ENCODE measurements at regions not wholly inside any gene's neighbourhood (a gene's known extent, or its start where the extent isn't known, plus 50 kb on each side); places are given as distances from the start of the nearest gene placed in this dataset.

DNA sequence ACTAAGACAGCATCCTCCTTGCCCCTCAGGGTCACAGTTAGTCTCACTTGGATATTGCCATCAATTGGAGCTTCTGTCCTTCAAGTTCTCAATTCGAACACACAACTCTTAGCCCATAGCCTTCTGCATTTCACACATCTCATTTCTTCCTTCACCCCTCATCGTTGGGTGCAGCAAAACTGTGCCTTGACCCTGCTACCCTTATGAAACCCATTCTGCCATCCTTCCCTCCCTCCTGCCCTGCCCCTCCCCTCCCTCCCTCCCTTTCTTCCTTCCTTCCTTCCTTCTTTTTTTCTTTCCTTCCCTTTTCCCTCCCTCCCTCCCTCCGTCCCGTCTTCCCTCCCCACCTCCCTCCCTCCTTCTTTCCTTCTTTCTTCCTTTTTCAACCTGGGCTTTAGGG, 80.7 kb upstream of the CYRIA start:
- intact Hi-C loops (cut with DNase I): no loop called here
- no peaks in the 10 kb centered on the region for H3K27me3 ChIP-seq
- DNase-seq (no peak), ATAC-seq (no peak)
- no peak overlapping the region for H3K4me3 ChIP-seq
- no peaks in the 10 kb centered on the region for H3K4me1 ChIP-seq
- no peaks in the 10 kb centered on the region for H3K9me3 ChIP-seq
- no peaks in the 10 kb centered on the region for H3K36me3 ChIP-seq
- no peak for TF ChIP-seq CTCF (IDR thresholded peaks at IDR 0.05)
- H3K27ac ChIP-seq: no peak overlapping the region

DNA sequence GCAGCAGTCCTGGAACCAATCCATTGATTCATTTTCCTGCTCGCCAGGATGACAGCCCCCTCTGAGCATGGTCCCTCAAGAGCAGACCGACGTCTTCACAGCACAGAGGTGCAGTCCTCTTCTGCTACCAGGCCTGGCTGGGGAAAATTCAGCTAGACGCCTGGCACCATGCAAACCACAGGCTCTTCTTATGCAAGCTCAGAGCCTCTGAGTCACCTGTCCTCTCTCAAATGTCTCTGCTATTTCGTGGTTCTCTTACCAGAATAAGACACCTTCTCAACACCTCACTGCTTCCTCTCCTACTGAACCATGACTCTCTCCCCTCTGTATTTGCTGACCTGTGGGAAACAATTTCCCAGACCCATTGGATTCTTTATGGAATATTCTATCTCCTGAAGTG, 79.8 kb upstream of the CYRIA start:
- Histone ChIP-seq H3K9me3 (no peaks in the 10 kb centered on the region), H3K27me3 (no peaks in the 10 kb centered on the region), H3K4me1 (no peaks in the 10 kb centered on the region), H3K4me3 (no peak overlapping the region), H3K27ac (no peak overlapping the region), H3K36me3 (no peaks in the 10 kb centered on the region)
- DNase-seq (no peak), ATAC-seq (no peak)
- TF ChIP-seq CTCF (IDR thresholded peaks at IDR 0.05): no peak
- intact Hi-C loops (cut with DNase I): no loop called here

- Histone ChIP-seq H3K27me3 (no peaks in the 10 kb centered on the region), H3K27ac (no peak overlapping the region), H3K4me1 (no peaks in the 10 kb centered on the region), H3K36me3 (no peaks in the 10 kb centered on the region), H3K9me3 (no peaks in the 10 kb centered on the region), H3K4me3 (no peak overlapping the region)
- intact Hi-C loops (cut with DNase I): no loop called here
- DNase-seq (no peak), ATAC-seq (no peak)
- no peak for TF ChIP-seq CTCF (IDR thresholded peaks at IDR 0.05)
Measured at GRCh38 chr2:16744521-16744920, 78.9 kb upstream of the CYRIA start.

GRCh38 chr2:16742026-16742425, 76.4 kb upstream of the CYRIA start:
- no peak overlapping the region for H3K4me3 ChIP-seq
- no peaks in the 10 kb centered on the region for H3K36me3 ChIP-seq
- no peak for DNase-seq
- no peak for ATAC-seq
- no peaks in the 10 kb centered on the region for H3K4me1 ChIP-seq
- no peaks in the 10 kb centered on the region for H3K9me3 ChIP-seq
- no peak overlapping the region for H3K27ac ChIP-seq
- TF ChIP-seq CTCF (IDR thresholded peaks at IDR 0.05): no peak
- intact Hi-C loops (cut with DNase I): no loop called here
- no peaks in the 10 kb centered on the region for H3K27me3 ChIP-seq

- DNase-seq (no peak), ATAC-seq (no peak)
- H3K4me1 ChIP-seq: no peaks in the 10 kb centered on the region
- H3K4me3 ChIP-seq: no peak overlapping the region
- TF ChIP-seq CTCF (IDR thresholded peaks at IDR 0.05): no peak
- H3K27ac ChIP-seq: no peak overlapping the region
- H3K36me3 ChIP-seq: no peaks in the 10 kb centered on the region
- no peaks in the 10 kb centered on the region for H3K27me3 ChIP-seq
- no peaks in the 10 kb centered on the region for H3K9me3 ChIP-seq
- intact Hi-C loops (cut with DNase I): no loop called here
Measured at GRCh38 chr2:16741498-16741897, 75.9 kb upstream of the CYRIA start.

Data from left lung (tissue), 4 donors.